Choroid plexus epithelial cell (primary cell): ENCODE measurements at regions not wholly inside any gene's neighbourhood (a gene's known extent, or its start where the extent isn't known, plus 50 kb on each side); places are given as distances from the start of the nearest gene placed in this dataset.

ENCODE experiments used
- DNase-seq: peaks from one replicate; pipeline ENCODE4 v3.0.0-alpha.2; 2010; ENCODE audit warnings: low read depth
- H3K4me3 ChIP-seq: 2 replicates; pipeline ENCODE4 v1.5.1; 2011; ENCODE audit warnings: low read depth, mild to moderate bottlenecking, control low read depth, low read length, moderate library complexity
- CTCF ChIP-seq: conservative IDR thresholded peaks from 2 replicates; pipeline ENCODE4 v1.5.1; 2011; ENCODE audit warnings: low read depth, mild to moderate bottlenecking, control low read depth, inconsistent platforms, low read length, moderate library complexity

GRCh38 chr13:62126400-62126799 is 710.8 kb upstream of the PCDH20 start:
- H3K4me3 ChIP-seq = no peak overlapping the region
- DNase-seq = no peak
- no peak for TF ChIP-seq CTCF

- DNase-seq = no peak
- no peak overlapping the region for H3K4me3 ChIP-seq
- TF ChIP-seq CTCF = no peak
Observed at GRCh38 chr13:62125451-62125850, 709.8 kb upstream of the PCDH20 start.

GRCh38 chr13:62123409-62123808 is 707.8 kb upstream of the PCDH20 start:
- no peak overlapping the region for H3K4me3 ChIP-seq
- no peak for TF ChIP-seq CTCF
- peak; percentile 37 for DNase-seq

GRCh38 chr13:62122434-62122833 is 706.8 kb upstream of the PCDH20 start:
- TF ChIP-seq CTCF = no peak
- no peak for DNase-seq
- no peak overlapping the region for H3K4me3 ChIP-seq

- peak; percentile 43 for DNase-seq
- no peak overlapping the region for H3K4me3 ChIP-seq
- TF ChIP-seq CTCF = peak; percentile 39
Observed at GRCh38 chr13:62119739-62120700, 704.4 kb upstream of the PCDH20 start.

- no peak for DNase-seq
- no peak for TF ChIP-seq CTCF
- H3K4me3 ChIP-seq = no peak overlapping the region
Observed at GRCh38 chr13:62115831-62116230, 700.2 kb upstream of the PCDH20 start.

- TF ChIP-seq CTCF = no peak
- no peak overlapping the region for H3K4me3 ChIP-seq
- DNase-seq = peak; percentile 45
Observed at GRCh38 chr13:62113179-62113578, 697.5 kb upstream of the PCDH20 start.
